D721Med (cell line): ENCODE measurements at regions not wholly inside any gene's neighbourhood (a gene's known extent, or its start where the extent isn't known, plus 50 kb on each side); places are given as distances from the start of the nearest gene placed in this dataset.
"Not testable (repeated sequence)": the region's sequence is repeated elsewhere in the genome, so short reads cannot be mapped to it uniquely, and the experiment has no call there.

Source experiments
- DNase-seq: peaks from one replicate; pipeline ENCODE4 v3.0.0; 2011; ENCODE audit warnings: low spot score; ENCODE audit not compliant: insufficient read length
- FAIRE-seq: peaks from 2 replicates; lab custom pipeline; 2011; peaks lifted over from hg19 to GRCh38; lab: Jason Lieb, UNC
- CTCF ChIP-seq: IDR thresholded peaks from 2 replicates; pipeline ENCODE4 v1.5.1; 2012; ENCODE audit warnings: mild to moderate bottlenecking, control low read depth; ENCODE audit not compliant: insufficient read depth; ENCODE audit errors: missing control alignments

GRCh38 chr3:195999176-195999575, 82.7 kb downstream of the TFRC start:
- not testable (repeated sequence) for DNase-seq, FAIRE-seq

GRCh38 chr3:195996314-195996713, 85.6 kb downstream of the TFRC start:
- FAIRE-seq, DNase-seq: not testable (repeated sequence)

GRCh38 chr3:195994343-195994742, 86.0 kb upstream of the TNK2 start:
- not testable (repeated sequence) for FAIRE-seq, DNase-seq
- peak; percentile 17 for TF ChIP-seq CTCF

- not testable (repeated sequence) for FAIRE-seq, DNase-seq
These were observed 85.3 kb upstream of the TNK2 start for GRCh38 chr3:195993671-195994070.

DNA sequence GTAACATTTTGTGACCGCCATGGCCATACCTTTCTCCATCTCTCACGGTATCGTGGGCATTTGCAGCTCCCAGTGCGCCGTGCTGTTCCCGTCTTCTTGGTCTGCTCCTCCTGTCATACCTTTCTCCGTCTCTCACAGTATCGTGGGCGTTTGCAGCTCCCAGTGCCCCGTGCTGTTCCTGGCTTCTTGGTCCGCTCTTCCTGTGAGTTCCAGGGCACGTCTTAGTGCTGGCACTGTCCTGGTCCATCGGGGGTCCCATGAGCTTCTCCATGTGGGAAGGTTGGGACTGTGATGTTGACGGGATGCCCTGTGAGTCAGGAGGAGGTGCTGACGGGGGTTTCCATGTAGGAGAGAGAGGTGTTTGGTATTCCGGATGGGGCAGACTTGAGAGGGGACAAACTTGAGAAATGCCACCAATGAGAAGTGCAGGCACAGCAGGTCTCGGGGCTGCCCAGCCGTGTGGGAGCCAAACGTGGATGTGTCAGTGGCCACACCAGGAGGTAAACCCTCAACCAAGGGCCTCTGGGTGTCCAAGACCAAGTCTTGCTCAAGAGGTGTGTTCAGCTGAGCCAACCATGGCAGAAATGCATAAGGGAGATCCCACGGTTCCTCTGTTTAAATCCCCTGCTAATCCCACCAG, 84.7 kb upstream of the TNK2 start:
- DNase-seq, FAIRE-seq: not testable (repeated sequence)

DNA sequence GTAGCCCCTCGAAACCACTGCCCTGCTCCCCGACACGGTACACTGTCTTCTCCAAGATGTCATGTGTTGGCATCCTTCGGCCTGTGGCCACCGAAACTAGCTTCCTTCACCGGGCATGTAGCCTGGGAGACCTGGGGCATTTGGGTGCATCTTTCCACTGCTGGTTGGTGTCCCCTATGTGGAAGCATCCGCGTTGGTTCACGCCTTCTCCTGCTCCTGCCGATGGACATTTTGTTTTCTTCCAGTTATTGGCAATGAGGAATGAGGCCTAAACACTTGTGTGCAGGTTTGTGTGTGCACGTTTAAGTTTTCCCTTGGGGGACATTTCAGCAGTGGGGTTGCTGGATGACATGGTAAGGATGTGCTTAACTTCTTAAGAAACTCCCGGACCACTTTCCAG, 83.6 kb upstream of the TNK2 start:
- FAIRE-seq = not testable (repeated sequence)

DNA sequence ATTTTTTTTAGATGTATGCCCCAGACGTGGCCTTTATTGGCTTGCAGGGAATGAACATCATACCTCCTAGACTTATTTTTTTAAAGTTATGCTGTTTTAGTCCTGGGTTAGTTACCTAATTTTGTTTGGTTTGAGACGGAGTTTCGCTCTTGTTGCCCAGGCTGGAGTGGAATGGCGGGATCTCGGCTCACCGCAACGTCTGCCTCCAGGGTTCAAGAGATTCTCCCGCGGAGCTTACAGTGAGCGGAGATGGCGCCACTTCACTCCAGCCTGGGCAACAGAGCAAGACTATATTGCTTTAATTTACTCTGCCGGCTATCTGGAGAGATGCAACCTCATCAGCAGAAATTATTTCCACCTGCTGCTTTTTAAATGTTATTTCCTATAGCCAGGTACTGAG, 82.9 kb upstream of the TNK2 start:
- not testable (repeated sequence) for DNase-seq, FAIRE-seq

More for the DNA sequence above, 83.6 kb upstream of the TNK2 start:
- not testable (repeated sequence) for DNase-seq

DNA sequence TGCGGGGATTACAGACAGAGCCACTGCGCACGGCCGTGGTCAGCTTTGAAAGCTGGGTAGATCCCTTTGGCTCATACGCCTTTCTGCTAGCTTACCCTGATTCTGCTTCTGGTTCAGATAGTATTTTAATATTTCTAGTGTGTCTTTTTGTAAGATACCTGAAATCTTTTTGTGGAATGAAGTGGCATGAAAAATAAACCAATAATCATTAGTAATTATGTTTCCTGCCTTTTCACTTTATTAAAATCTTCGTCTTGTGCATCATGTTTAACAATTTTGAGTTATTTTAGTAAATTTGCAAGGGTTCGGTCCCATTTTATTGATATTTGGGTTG, 82.5 kb upstream of the TNK2 start:
- DNase-seq, FAIRE-seq: not testable (repeated sequence)

DNA sequence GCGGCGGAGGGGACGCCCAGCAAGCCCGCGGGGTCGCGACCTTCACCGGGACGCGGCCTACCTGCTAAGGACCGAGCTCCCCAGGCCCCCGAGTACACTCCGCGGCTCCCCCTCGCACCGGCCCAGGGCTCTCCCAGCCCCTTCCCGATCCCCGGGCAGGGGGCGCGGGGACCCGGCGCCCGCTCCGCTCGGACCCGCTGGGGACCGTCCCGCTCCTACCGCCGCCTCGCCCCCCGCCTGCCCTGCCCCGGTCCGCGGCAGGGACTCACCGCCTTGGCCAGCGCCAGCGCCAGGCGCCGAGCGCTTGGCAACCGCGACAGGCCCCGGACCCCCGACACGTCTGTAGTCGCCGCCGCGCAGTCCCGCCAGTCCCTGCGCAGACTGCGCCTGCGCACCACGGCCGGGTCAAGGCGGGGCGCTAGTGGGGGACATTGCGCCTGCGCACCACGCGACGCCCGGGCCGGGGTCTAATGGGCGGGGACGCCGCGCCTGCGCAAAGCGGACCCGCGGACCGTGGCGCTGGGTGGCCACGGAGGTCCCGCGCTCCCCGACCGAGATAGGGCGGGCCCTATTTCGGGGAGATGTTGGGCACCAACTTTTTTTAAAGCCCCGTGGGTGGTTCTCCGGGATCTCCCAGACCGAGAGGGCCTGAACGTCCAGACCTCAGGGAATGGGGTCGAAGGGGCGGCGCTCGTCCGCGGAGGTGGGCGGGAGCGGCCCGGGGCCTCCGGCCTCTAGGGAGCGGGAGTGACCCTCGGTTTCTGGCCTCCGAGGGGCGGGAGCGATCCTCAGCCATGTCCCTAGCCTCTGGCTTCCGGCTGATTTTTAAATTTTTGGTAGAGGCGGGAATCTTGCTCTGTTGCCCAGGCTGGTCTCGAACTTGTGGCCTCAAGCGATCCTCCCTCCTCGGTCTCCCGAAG, 81.8 kb upstream of the TNK2 start:
- FAIRE-seq = not testable (repeated sequence)

DNA sequence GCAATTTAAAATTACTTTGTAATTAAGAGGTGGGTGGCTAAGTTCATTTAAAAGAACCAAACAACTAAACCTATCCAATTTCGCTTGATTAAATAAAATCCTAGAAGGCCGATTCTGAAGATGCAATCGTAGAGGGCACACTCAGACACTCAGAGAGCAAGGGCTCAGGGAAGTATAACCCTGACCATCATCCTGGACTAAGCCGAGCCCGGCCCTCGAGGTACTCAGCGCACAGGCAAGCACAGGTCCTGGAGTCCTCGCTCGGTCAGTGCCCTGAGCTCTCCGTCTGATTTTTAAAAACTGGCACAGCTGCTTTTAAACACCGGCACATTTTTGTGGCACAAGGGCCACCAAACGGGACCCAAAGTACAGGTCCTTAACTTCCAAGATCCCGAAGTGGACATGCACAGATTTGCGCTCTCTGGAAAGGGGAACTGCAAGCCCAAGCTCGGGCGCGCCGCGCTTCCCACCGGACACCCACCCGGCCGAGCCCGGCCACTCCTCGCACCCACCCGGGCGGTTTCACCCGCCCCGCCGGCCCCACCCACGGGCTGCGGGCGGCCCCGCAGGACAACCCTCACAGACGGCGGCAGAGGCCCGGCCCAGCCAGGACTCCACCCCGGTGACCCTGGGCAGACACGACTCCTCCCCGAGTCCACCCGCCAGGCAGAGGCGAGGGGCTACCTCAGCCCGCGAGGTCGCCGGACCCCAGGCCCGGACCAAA, 81.0 kb upstream of the TNK2 start:
- DNase-seq, FAIRE-seq: not testable (repeated sequence)

More for the DNA sequence above, 81.8 kb upstream of the TNK2 start:
- DNase-seq = not testable (repeated sequence)

DNA sequence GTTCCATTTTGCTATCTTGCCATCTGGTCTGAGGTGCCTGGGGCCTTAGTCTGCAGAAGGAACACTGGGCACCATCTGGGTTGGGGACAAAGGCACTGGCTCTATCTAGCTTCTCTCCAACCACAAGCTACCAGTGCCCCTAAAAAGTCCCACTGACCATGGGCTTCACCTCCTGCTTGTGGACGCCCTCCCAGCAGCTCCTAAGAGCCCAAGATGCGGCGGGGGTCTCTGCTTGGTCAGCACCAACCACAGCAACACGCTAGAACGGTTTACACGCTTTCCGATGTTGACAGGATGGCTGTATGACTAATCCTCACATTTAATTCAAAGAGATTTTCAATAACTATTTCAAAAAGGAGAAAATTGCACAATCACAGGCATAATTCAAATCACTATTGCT, 80.4 kb upstream of the TNK2 start:
- FAIRE-seq, DNase-seq: not testable (repeated sequence)

DNA sequence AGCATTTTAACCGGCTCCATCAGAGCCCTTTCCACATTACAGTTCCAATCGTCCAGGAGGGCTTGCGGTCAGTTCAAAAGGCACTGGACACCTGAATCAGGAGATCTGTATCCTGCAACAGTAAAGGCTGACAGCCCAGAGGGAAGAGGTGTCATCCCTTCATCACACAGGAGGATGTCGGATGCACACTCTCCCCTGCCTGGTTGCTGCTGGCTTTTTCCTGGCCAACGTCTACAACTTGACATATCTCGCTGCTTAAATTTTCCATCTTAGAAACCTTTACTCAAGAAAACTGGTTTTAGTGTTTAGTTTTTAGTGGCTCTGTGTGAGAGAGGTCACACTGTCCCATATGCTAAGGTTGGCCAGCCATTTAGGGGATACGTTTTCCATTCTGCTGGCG, 78.7 kb upstream of the TNK2 start:
- not testable (repeated sequence) for FAIRE-seq, DNase-seq

- FAIRE-seq, DNase-seq: not testable (repeated sequence)
These were observed 78.2 kb upstream of the TNK2 start for GRCh38 chr3:195986576-195986975.

DNA sequence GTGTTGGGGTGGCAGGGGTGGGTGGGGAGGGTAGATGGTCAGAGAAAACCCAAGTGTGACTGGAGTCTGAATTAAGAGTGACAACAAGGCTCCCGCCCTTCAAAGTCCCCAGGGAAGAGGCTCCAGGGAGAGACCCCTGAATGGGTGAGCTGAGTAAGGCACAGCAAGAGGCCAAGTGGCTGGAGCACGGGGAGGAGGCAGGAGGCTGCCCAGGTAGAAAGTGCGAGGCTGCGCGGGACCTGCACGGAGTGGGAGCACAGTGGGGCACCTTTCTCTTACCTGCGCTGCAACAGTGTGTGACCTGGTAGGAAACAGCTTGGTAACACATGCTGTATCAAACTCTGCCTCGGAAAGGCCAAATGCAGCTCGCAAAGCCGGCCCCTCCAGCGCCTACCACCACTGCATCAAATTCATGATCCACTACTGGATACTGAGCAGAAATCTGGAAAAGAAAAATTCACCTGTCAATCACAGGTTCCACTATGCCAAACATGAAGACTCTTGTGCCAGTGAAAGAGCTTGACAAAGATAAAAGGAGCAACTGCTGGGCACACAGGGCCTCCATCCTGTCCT, 77.1 kb upstream of the TNK2 start:
- not testable (repeated sequence) for DNase-seq, FAIRE-seq

GRCh38 chr3:195984392-195985030, 76.2 kb upstream of the TNK2 start:
- not testable (repeated sequence) for FAIRE-seq, DNase-seq

DNA sequence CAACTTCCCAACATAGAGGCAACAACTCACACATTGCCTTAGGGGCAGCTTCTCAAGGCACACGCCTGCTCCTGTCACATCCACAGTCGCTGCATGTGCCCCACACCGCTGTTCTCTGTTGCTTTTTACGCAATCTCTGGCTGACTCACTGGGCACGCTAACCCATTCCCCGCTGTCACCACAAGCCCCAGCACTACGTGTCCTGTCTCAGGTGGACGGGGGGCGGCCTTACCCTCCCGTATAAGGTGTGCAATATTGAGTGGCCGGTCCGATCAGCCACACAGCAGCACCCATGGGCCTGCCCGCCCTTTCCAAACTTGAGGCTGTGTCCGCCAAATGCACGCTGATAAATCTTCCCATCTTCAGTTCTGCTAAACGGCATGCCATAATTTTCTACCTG, 75.5 kb upstream of the TNK2 start:
- not testable (repeated sequence) for DNase-seq, FAIRE-seq

DNA sequence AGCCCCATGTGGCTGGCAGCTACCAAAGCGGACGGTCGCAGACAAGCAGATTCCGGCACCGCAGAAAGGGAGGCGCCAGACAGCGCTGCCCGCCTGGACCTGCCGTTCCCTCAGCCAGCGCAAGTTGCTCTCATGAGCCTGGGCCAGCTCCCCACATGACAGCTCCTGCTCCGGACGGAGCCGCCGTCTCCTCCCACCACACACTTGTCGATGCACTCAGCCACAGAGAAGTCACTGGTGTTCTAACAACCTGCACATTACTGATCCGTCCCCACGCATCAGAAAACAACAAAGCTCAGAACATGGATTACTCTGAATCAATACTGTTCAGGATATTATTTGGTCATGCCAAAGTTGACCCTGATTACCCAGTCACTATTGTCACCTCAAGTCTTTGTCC, 74.4 kb upstream of the TNK2 start:
- not testable (repeated sequence) for DNase-seq, FAIRE-seq

- not testable (repeated sequence) for DNase-seq, FAIRE-seq
These were observed 73.4 kb upstream of the TNK2 start for GRCh38 chr3:195981778-195982177.
